ENCODE measurements at regions not wholly inside any gene's neighbourhood (a gene's known extent, or its start where the extent isn't known, plus 50 kb on each side); places are given as distances from the start of the nearest gene placed in this dataset.

GRCh38 chr18:51614033-51614432 is 416.6 kb upstream of the MEX3C start:
- RAD21 ChIA-PET (ENCODE audit: low non-redundant PET in 1 of 2, low total read pairs in 2 of 2, uncharacterized antibody in 2 of 2, unreplicated experiment in 2 of 2), result no interaction called here
- no peaks in the 10 kb centered on the region for H3K9me2 ChIP-seq (ENCODE audit: insufficient read depth)
- no peaks in the 10 kb centered on the region for H3K4me1 ChIP-seq (ENCODE audit: control insufficient read depth in 1 of 2, insufficient read depth in 2 of 2, low read length in 2 of 2)
- BruUV-seq (replicated peaks), result no TSS peak
- H3K9me3 ChIP-seq (ENCODE audit: control insufficient read depth in 1 of 2, insufficient read depth in 1 of 2, low read depth in 1 of 2, low read length in 2 of 2), result no peaks in the 10 kb centered on the region
- H3K4me2 ChIP-seq (ENCODE audit: low read length), result no peak overlapping the region
- POLR2A ChIA-PET, result no interaction called here
- no peak overlapping the region for H3K27ac ChIP-seq (ENCODE audit: low read depth, low read length)
- H3K36me3 ChIP-seq (ENCODE audit: control insufficient read depth in 1 of 2, insufficient read depth in 2 of 2, low read length in 2 of 2), result no peaks in the 10 kb centered on the region
- intact Hi-C loops (cut with micrococcal nuclease), result no loop called here
- DNase-seq (ENCODE audit: low read depth, low spot score) (no peak), ATAC-seq (no peak)
- no peak overlapping the region for H3K9ac ChIP-seq (ENCODE audit: low read length)
- CTCF ChIA-PET, result no interaction called here
- H3K79me2 ChIP-seq (ENCODE audit: insufficient read depth, low read length), result no peaks in the 10 kb centered on the region
- TF ChIP-seq SIN3A (IDR thresholded peaks at IDR 0.05; ENCODE audit: low read depth) (no peak), CTCF (IDR thresholded peaks at IDR 0.05 in 2 of 3, conservative IDR thresholded peaks at IDR 0.05 in 1 of 3; ENCODE audit: borderline replicate concordance in 1 of 3, insufficient read depth in 1 of 3, low read depth in 2 of 3, low read length in 2 of 3) (no peak), JUND (IDR thresholded peaks at IDR 0.05) (no peak), TCF7L2 (IDR thresholded peaks at IDR 0.05; ENCODE audit: borderline replicate concordance, extremely low read depth, insufficient read depth, insufficient read length) (no peak), POLR2AphosphoS5 (IDR thresholded peaks at IDR 0.05; ENCODE audit: low read depth, low read length) (no peak), EGR1 (IDR thresholded peaks at IDR 0.05; ENCODE audit: low read depth) (no peak), CBX3 (IDR thresholded peaks at IDR 0.05; ENCODE audit: low read depth) (no peak), SRF (IDR thresholded peaks at IDR 0.05; ENCODE audit: low read depth) (no peak), YY1 (IDR thresholded peaks at IDR 0.05; ENCODE audit: extremely low read depth, insufficient replicate concordance, low read depth, low read length) (no peak), SP1 (IDR thresholded peaks at IDR 0.05; ENCODE audit: low read depth) (no peak), ELF1 (IDR thresholded peaks at IDR 0.05; ENCODE audit: borderline replicate concordance, low read depth) (no peak), ZNF274 (IDR thresholded peaks at IDR 0.05; ENCODE audit: low read depth, low read length) (no peak)
- TF ChIP-seq, protein P1, sequence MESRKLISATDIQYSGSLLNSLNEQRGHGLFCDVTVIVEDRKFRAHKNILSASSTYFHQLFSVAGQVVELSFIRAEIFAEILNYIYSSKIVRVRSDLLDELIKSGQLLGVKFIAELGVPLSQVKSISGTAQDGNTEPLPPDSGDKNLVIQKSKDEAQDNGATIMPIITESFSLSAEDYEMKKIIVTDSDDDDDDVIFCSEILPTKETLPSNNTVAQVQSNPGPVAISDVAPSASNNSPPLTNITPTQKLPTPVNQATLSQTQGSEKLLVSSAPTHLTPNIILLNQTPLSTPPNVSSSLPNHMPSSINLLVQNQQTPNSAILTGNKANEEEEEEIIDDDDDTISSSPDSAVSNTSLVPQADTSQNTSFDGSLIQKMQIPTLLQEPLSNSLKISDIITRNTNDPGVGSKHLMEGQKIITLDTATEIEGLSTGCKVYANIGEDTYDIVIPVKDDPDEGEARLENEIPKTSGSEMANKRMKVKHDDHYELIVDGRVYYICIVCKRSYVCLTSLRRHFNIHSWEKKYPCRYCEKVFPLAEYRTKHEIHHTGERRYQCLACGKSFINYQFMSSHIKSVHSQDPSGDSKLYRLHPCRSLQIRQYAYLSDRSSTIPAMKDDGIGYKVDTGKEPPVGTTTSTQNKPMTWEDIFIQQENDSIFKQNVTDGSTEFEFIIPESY (IDR thresholded peaks at IDR 0.05; ENCODE audit: extremely low read depth, insufficient replicate concordance, low read length), result no peak
- TF ChIP-seq, protein P2, sequence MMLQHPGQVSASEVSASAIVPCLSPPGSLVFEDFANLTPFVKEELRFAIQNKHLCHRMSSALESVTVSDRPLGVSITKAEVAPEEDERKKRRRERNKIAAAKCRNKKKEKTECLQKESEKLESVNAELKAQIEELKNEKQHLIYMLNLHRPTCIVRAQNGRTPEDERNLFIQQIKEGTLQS (IDR thresholded peaks at IDR 0.05), result no peak
- no peak overlapping the region for H2AFZ ChIP-seq (ENCODE audit: low read depth, low read length, poor library complexity, severe bottlenecking)
- H4K20me1 ChIP-seq (ENCODE audit: insufficient read depth), result no peaks in the 10 kb centered on the region
- no peaks in the 10 kb centered on the region for H3K27me3 ChIP-seq (ENCODE audit: insufficient read depth, low read length)
- no peak overlapping the region for H3K4me3 ChIP-seq (replicated peaks in 1 of 2; ENCODE audit: low read depth in 1 of 2, low read length in 2 of 2)

All from HCT116 (cell line).